Endothelial cell of umbilical vein (primary cell): ENCODE measurements at regions not wholly inside any gene's neighbourhood (a gene's known extent, or its start where the extent isn't known, plus 50 kb on each side); places are given as distances from the start of the nearest gene placed in this dataset.

Experiments used
- MYC ChIP-seq: IDR thresholded peaks from one replicate; pipeline ENCODE4 v1.6.1; 2011; ENCODE audit warnings: mild to moderate bottlenecking, low read depth, low read length
- POLR2A ChIP-seq: IDR thresholded peaks from 2 replicates; pipeline ENCODE4 v1.6.1; 2012; ENCODE audit warnings: low read depth, mild to moderate bottlenecking, control low read depth, low read length
- POLR2AphosphoS5 ChIP-seq: IDR thresholded peaks from 2 replicates; pipeline ENCODE4 v1.6.1; 2012; ENCODE audit warnings: low read depth, mild to moderate bottlenecking, control low read depth, low read length, moderate library complexity; ENCODE audit not compliant: insufficient read depth

GRCh38 chr21:16678429-16679160, 834.2 kb upstream of the CXADR start:
- TF ChIP-seq MYC: no peak
- TF ChIP-seq POLR2AphosphoS5: no peak
- no peak for TF ChIP-seq POLR2A
